Esophagus muscularis mucosa (tissue), 4 donors: ENCODE measurements at regions not wholly inside any gene's neighbourhood (a gene's known extent, or its start where the extent isn't known, plus 50 kb on each side); places are given as distances from the start of the nearest gene placed in this dataset.
A peak's percentile ranks its signal among the peaks of the same experiment; 100 is the strongest.

ENCODE experiments used
- DNase-seq: peaks from one replicate; pipeline ENCODE4 v3.0.0-alpha.2; 2017; ENCODE audit errors: extremely low spot score
- H3K27ac ChIP-seq, 4 donors: fragments of 200-600 bp; sonication (generic); replicated peaks in 1 of 4; 1 replicate in 3 of 4; 2 replicates in 1 of 4; pipeline ENCODE4 v1.5.1; 2016 to 2019; ENCODE audit warnings: mild to moderate bottlenecking in 1 of 4
- H3K27me3 ChIP-seq, 4 donors: fragments of 200-600 bp; sonication (generic); one replicate each; pipeline versions ENCODE4 v1.5.1 to v1.6.0; 2016 to 2019
- H3K36me3 ChIP-seq, 4 donors: fragments of 200-600 bp; sonication (generic); one replicate each; pipeline ENCODE4 v1.5.1; 2016 to 2019
- H3K4me1 ChIP-seq, 4 donors: fragments of 200-600 bp; sonication (generic); one replicate each; pipeline ENCODE4 v1.5.1; 2016 to 2019
- H3K4me3 ChIP-seq, 4 donors: fragments of 200-600 bp; sonication (generic); 1 replicate in 2 of 4; 2 replicates in 2 of 4; pipeline ENCODE4 v1.5.1; 2016 to 2019; ENCODE audit warnings: mild to moderate bottlenecking in 4 of 4, moderate library complexity in 1 of 4
- H3K9me3 ChIP-seq, 4 donors: fragments of 200-600 bp; sonication (generic); 1 replicate in 3 of 4; 2 replicates in 1 of 4; pipeline ENCODE4 v1.5.1; 2016 to 2019
- EP300 ChIP-seq: sonication (generic); formaldehyde crosslinking; IDR thresholded peaks from one replicate; pipeline ENCODE4 v1.6.1; 2017; ENCODE audit warnings: antibody characterized with exemption
- POLR2A ChIP-seq: fragments of 450-650 bp; IDR thresholded peaks from one replicate; pipeline ENCODE4 v1.6.1; 2017; ENCODE audit warnings: antibody characterized with exemption, moderate library complexity, mild to moderate bottlenecking, low read depth
- POLR2AphosphoS5 ChIP-seq, 2 donors: sonication (generic); formaldehyde crosslinking; IDR thresholded peaks; one replicate each; pipeline ENCODE4 v1.6.1; 2017; ENCODE audit warnings: antibody characterized with exemption in 2 of 2
- WGBS: methylation state at CpG from one replicate; pipeline ENCODE4 v1.1.5; 2018; 5-methylcytosine and 5-hydroxymethylcytosine counted together
- intact Hi-C: fragments of 100-400 bp; cut with DNase I; formaldehyde crosslinking; loops from one replicate; pipeline ENCODE4 v1.15.1; 2023
- TF ChIP-seq, protein P1 (sequence below), 3 experiments: fragments of 200-600 bp in 2 of 3; fragments of 450-650 bp in 1 of 3; sonication (generic) in 2 of 3; IDR thresholded peaks; one replicate each; pipeline ENCODE4 v1.5.1; 2017 to 2019; ENCODE audit warnings: antibody characterized with exemption in 3 of 3, mild to moderate bottlenecking in 2 of 3, moderate library complexity in 1 of 3

DNA sequence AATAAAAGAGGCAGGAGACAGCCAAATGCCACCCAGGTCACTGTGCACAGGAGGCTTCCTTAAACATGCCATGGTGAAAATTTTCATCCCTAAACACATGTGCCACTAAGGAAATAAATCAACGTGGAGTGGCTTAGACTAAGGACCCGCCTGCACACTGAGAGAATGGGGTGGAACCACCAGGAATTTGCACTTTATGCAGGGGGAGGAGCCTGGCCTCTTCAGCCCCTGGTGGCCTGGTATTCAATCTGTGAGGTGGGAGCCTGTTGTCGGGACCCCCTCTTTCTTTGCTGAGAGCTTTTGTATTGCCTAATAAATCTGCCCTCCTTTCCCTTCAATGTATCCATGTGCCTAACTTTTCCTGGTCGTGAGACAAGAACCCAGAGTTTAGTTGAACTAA, 204.6 kb upstream of the NRP1 start:
- intact Hi-C loops: no loop called here
- no peaks in the 10 kb centered on the region for H3K36me3 ChIP-seq
- no peak for TF ChIP-seq POLR2AphosphoS5 (IDR thresholded peaks at IDR 0.05)
- no peaks in the 10 kb centered on the region for H3K27me3 ChIP-seq
- peaks cover 0 to 6% (median 1%) of the 10 kb centered on the region in 4 donors for H3K9me3 ChIP-seq
- DNase-seq: peak; percentile 64
- WGBS: 75% methylated on average over 4 of the region's 4 CpGs
- H3K27ac ChIP-seq: no peak overlapping the region
- no peaks in the 10 kb centered on the region for H3K4me1 ChIP-seq
- H3K4me3 ChIP-seq: no peak overlapping the region

DNA sequence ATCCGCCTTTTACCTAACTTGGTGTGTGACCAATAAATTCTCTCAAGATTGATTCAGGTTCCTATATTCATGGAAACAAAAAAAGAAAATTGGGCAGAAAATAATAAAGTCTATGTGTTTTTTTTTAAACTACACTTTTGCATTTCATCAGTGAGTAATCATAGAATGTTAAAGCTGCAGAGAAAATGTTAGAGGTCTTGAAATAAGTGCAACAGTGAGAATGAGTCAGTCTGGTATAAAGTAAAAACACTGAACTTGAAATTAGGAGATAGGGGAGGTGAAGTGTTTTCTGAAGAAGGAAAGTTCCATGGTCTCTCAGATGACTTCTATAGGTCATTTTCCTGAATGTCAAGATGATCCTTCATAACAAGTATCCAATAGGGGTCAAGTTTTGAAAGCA, 202.6 kb upstream of the NRP1 start:
- no peak for TF ChIP-seq EP300
- TF ChIP-seq, protein P1, sequence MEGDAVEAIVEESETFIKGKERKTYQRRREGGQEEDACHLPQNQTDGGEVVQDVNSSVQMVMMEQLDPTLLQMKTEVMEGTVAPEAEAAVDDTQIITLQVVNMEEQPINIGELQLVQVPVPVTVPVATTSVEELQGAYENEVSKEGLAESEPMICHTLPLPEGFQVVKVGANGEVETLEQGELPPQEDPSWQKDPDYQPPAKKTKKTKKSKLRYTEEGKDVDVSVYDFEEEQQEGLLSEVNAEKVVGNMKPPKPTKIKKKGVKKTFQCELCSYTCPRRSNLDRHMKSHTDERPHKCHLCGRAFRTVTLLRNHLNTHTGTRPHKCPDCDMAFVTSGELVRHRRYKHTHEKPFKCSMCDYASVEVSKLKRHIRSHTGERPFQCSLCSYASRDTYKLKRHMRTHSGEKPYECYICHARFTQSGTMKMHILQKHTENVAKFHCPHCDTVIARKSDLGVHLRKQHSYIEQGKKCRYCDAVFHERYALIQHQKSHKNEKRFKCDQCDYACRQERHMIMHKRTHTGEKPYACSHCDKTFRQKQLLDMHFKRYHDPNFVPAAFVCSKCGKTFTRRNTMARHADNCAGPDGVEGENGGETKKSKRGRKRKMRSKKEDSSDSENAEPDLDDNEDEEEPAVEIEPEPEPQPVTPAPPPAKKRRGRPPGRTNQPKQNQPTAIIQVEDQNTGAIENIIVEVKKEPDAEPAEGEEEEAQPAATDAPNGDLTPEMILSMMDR (IDR thresholded peaks at IDR 0.05): no peak
- no peak for TF ChIP-seq POLR2AphosphoS5 (IDR thresholded peaks at IDR 0.05)
- no peak for TF ChIP-seq POLR2A
- WGBS: 97% methylated on average over 1 of the region's 1 CpG
- H3K36me3 ChIP-seq: no peaks in the 10 kb centered on the region
- no peak for DNase-seq
- no peaks in the 10 kb centered on the region for H3K27me3 ChIP-seq
- H3K4me1 ChIP-seq: no peaks in the 10 kb centered on the region
- no peak overlapping the region for H3K4me3 ChIP-seq
- no peaks in the 10 kb centered on the region for H3K9me3 ChIP-seq
- intact Hi-C loops: no loop called here
- H3K27ac ChIP-seq: no peak overlapping the region

DNA sequence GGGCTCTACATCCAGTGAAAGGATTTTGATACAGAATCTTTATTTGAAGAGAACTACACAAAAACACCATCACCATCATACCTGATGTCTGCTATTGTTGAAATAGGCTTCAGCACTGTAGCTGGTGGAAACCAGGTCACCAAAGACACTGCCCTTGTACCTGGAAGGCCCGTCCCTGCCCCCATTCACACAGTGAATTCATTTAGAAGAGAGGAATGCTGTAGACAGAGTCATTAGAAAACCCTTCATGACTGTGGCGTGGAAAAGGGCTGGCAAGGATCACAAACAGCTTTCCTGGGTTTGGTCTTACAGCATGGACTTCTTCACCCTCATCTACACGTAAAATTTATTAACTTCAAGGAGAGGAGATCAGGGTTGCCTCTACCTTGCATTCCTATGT, 202.0 kb upstream of the NRP1 start:
- peak; percentile 80 for DNase-seq
- Histone ChIP-seq H3K4me1 (no peaks in the 10 kb centered on the region), H3K27me3 (no peaks in the 10 kb centered on the region), H3K36me3 (no peaks in the 10 kb centered on the region), H3K27ac (no peak overlapping the region), H3K4me3 (no peak overlapping the region), H3K9me3 (no peaks in the 10 kb centered on the region)
- WGBS: 83% methylated on average over 3 of the region's 3 CpGs
- intact Hi-C loops: no loop called here
- TF ChIP-seq, protein P1 (IDR thresholded peaks at IDR 0.05): no peak
- TF ChIP-seq POLR2AphosphoS5 (IDR thresholded peaks at IDR 0.05) (no peak), POLR2A (no peak), EP300 (no peak)

DNA sequence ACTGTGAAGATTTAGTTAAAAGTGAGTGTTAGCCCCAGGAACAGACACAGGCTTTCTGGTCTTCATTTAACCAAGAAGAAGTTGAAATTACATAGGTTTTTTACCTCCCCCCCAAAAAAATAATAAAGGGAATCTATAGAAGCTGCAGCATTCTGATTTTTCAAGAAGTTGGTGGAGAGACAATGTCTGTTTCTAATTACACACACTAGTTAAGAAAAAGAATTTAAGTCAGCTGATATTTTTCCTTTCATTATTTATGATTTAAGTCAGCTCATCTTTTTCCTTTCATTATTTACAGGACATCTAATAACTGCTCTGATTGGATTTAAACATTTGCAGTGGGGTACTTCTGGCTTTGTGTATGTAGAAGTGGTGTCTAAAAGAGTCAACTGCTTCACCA, 201.4 kb upstream of the NRP1 start:
- H3K27ac ChIP-seq: no peak overlapping the region
- H3K4me1 ChIP-seq: no peaks in the 10 kb centered on the region
- intact Hi-C loops: no loop called here

DNA sequence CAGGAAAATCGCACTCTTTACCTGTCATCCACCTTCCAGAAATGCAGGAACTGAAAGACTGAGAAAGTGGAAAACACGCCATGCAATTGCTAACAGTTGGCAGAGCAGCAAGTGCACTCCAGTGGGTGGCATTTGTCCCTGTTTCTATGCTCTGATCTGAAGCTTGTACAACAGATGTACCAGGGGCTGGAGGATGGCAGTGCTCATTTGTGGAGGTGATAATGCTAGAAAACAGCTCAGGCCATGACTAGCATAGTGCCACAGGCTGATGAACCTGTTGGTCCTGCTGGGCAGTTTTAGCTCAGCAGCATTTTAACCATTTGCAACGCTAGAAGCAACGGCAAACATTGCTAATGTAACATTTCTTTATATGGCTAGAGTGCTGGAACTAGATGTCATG, 199.9 kb upstream of the NRP1 start:
- peak; percentile 79 for DNase-seq
- Histone ChIP-seq H3K9me3 (no peaks in the 10 kb centered on the region), H3K4me3 (no peak overlapping the region), H3K4me1 (no peaks in the 10 kb centered on the region), H3K27me3 (no peaks in the 10 kb centered on the region), H3K36me3 (no peaks in the 10 kb centered on the region), H3K27ac (no peak overlapping the region)
- WGBS: 95% methylated on average over 4 of the region's 4 CpGs
- intact Hi-C loops: no loop called here
- TF ChIP-seq POLR2AphosphoS5 (IDR thresholded peaks at IDR 0.05): no peak
- TF ChIP-seq EP300: no peak
- TF ChIP-seq, protein P1 (IDR thresholded peaks at IDR 0.05): no peak
- no peak for TF ChIP-seq POLR2A

More for the DNA sequence above, 201.4 kb upstream of the NRP1 start:
- H3K9me3 ChIP-seq: no peaks in the 10 kb centered on the region
- no peaks in the 10 kb centered on the region for H3K27me3 ChIP-seq
- no peak overlapping the region for H3K4me3 ChIP-seq
- DNase-seq: no peak
- H3K36me3 ChIP-seq: no peaks in the 10 kb centered on the region
- TF ChIP-seq POLR2A: no peak
- TF ChIP-seq POLR2AphosphoS5 (IDR thresholded peaks at IDR 0.05): no peak
- TF ChIP-seq EP300: no peak
- TF ChIP-seq, protein P1 (IDR thresholded peaks at IDR 0.05): no peak
